Endothelial cell of umbilical vein (primary cell): ENCODE measurements at regions not wholly inside any gene's neighbourhood (a gene's known extent, or its start where the extent isn't known, plus 50 kb on each side); places are given as distances from the start of the nearest gene placed in this dataset.

Experiments
- BruUV-seq: library from RNA; stranded (reverse); fragments of 400-500 nt; replicated peaks from 2 replicates; lab custom pipeline; 2021; lab: Mats Ljungman, UMichigan
- CTCF ChIA-PET: fragments of 300-600, 350-600 bp; sonication (Branson Sonifier 250); formaldehyde crosslinking; loops from one replicate; lab custom pipeline; 2021; ENCODE audit warnings: antibody characterized with exemption, inconsistent platforms; lab: Charles Lee
- POLR2A ChIA-PET: fragments of 300-600, 350-600 bp; sonication (Branson Sonifier 250); formaldehyde crosslinking; loops from one replicate; lab custom pipeline; 2021; ENCODE audit warnings: antibody characterized with exemption, inconsistent platforms; lab: Charles Lee
- DNase-seq: peaks from one replicate; pipeline ENCODE4 v3.0.0-alpha.2; 2011; ENCODE audit warnings: low read depth, low spot score
- FAIRE-seq: peaks from 2 replicates; lab custom pipeline; 2011; peaks lifted over from hg19 to GRCh38; lab: Jason Lieb, UNC
- H2AFZ ChIP-seq: 2 replicates; pipeline ENCODE4 v1.6.0; 2012; ENCODE audit warnings: low read depth, low read length, control low read depth, inconsistent platforms
- H3K27ac ChIP-seq: 2 replicates; pipeline ENCODE4 v1.5.1; 2011; ENCODE audit warnings: low read depth, mild to moderate bottlenecking, control low read depth, low read length, moderate library complexity; ENCODE audit not compliant: insufficient read depth
- H3K27me3 ChIP-seq, 2 experiments: 2 replicates each; pipeline versions ENCODE4 v1.6.0 to v1.6.1; 2011; ENCODE audit warnings: low read length in 2 of 2, mixed read lengths in 1 of 2; ENCODE audit not compliant: control insufficient read depth in 2 of 2, insufficient read depth in 2 of 2
- H3K36me3 ChIP-seq, 2 experiments: 2 replicates in 1 of 2; 3 replicates in 1 of 2; pipeline ENCODE4 v1.5.1; 2011; ENCODE audit warnings: low read length in 2 of 2, mild to moderate bottlenecking in 1 of 2, moderate library complexity in 1 of 2; ENCODE audit not compliant: control insufficient read depth in 2 of 2, insufficient read depth in 2 of 2; ENCODE audit errors: extremely low read depth in 1 of 2
- H3K4me1 ChIP-seq: 3 replicates; pipeline ENCODE4 v1.5.1; 2011; ENCODE audit warnings: mild to moderate bottlenecking, low read length; ENCODE audit not compliant: control insufficient read depth, insufficient read depth; ENCODE audit errors: extremely low read depth
- H3K4me2 ChIP-seq: 2 replicates; pipeline ENCODE4 v1.6.1; 2011; ENCODE audit warnings: low read length, control low read depth, mixed read lengths; ENCODE audit not compliant: insufficient read depth
- H3K4me3 ChIP-seq, 3 experiments: fragments of 200-600 bp in 1 of 3; sonication (generic), shearing (Covaris generic) in 1 of 3; replicated peaks in 1 of 3; 2 replicates each; pipeline ENCODE4 v1.5.1; 2011 to 2016; ENCODE audit warnings: control low read depth in 3 of 3, low read length in 3 of 3, mild to moderate bottlenecking in 2 of 3, inconsistent platforms in 1 of 3, low read depth in 1 of 3, moderate library complexity in 1 of 3; ENCODE audit not compliant: insufficient read depth in 1 of 3
- H3K79me2 ChIP-seq: 2 replicates; pipeline ENCODE4 v1.6.0; 2012; ENCODE audit warnings: low read length, inconsistent platforms; ENCODE audit not compliant: control insufficient read depth, insufficient read depth
- H3K9ac ChIP-seq: replicated peaks from 2 replicates; pipeline ENCODE3; 2011; ENCODE audit warnings: low read length, control low read depth; ENCODE audit not compliant: insufficient read depth; ENCODE audit errors: extremely low read depth
- H3K9me1 ChIP-seq: replicated peaks from 3 replicates; pipeline ENCODE4 v1.6.0; 2011; ENCODE audit warnings: mild to moderate bottlenecking, low read length; ENCODE audit not compliant: control insufficient read depth, insufficient read depth; ENCODE audit errors: extremely low read depth
- H3K9me3 ChIP-seq: replicated peaks from 2 replicates; pipeline ENCODE4 v1.5.1; 2012; ENCODE audit warnings: low read length, inconsistent platforms; ENCODE audit not compliant: control insufficient read depth, insufficient read depth
- H4K20me1 ChIP-seq: replicated peaks from 2 replicates; pipeline ENCODE3; 2011; ENCODE audit warnings: mild to moderate bottlenecking, low read length; ENCODE audit not compliant: control insufficient read depth, insufficient read depth; ENCODE audit errors: extremely low read depth
- CTCF ChIP-seq, 2 donors: IDR thresholded peaks; 1 replicate in 1 of 2; 2 replicates in 1 of 2; pipeline ENCODE4 v1.5.1; 2011; ENCODE audit warnings: low read length in 2 of 2, mild to moderate bottlenecking in 2 of 2, moderate library complexity in 2 of 2, control low read depth in 1 of 2, inconsistent platforms in 1 of 2, low read depth in 1 of 2; ENCODE audit not compliant: insufficient read depth in 1 of 2; ENCODE audit errors: extremely low read depth in 1 of 2
- EZH2 ChIP-seq: IDR thresholded peaks from 2 replicates; pipeline ENCODE4 v1.6.1; 2012; ENCODE audit warnings: borderline replicate concordance, low read depth, mild to moderate bottlenecking, moderate library complexity, low read length, inconsistent platforms; ENCODE audit not compliant: severe bottlenecking
- FOS ChIP-seq: IDR thresholded peaks from 2 replicates; pipeline ENCODE4 v1.6.1; 2011; ENCODE audit warnings: mild to moderate bottlenecking, low read length, moderate library complexity, borderline replicate concordance; ENCODE audit not compliant: insufficient read depth
- GATA2 ChIP-seq: IDR thresholded peaks from 2 replicates; pipeline ENCODE4 v1.7.0; 2011; ENCODE audit warnings: low read depth, mild to moderate bottlenecking, moderate library complexity, mixed read lengths, low read length; ENCODE audit not compliant: insufficient read length, insufficient read depth
- JUN ChIP-seq: IDR thresholded peaks from 2 replicates; pipeline ENCODE4 v1.6.1; 2011; ENCODE audit warnings: borderline replicate concordance, low read depth; ENCODE audit not compliant: insufficient read length, insufficient read depth
- MAX ChIP-seq: IDR thresholded peaks from 2 replicates; pipeline ENCODE4 v1.6.1; 2011; ENCODE audit not compliant: insufficient read depth, insufficient read length
- MYC ChIP-seq: IDR thresholded peaks from one replicate; pipeline ENCODE4 v1.6.1; 2011; ENCODE audit warnings: mild to moderate bottlenecking, low read depth, low read length
- POLR2A ChIP-seq: IDR thresholded peaks from 2 replicates; pipeline ENCODE4 v1.6.1; 2012; ENCODE audit warnings: low read depth, mild to moderate bottlenecking, control low read depth, low read length
- dilution Hi-C: fragments of 300-500 bp; cut with MboI; formaldehyde crosslinking; loops from one replicate; pipeline ENCODE4 v1.15.0; 2019; ENCODE audit warnings: low sequenced_read_pairs; ENCODE audit not compliant: extremely low pct_ligation_motif_present
- intact Hi-C: fragments of 100-400 bp; cut with micrococcal nuclease; formaldehyde crosslinking; loops from one replicate; pipeline ENCODE4 v1.10.0; 2022

- Histone ChIP-seq H2AFZ (no peak overlapping the region), H3K9me1 (no peaks in the 10 kb centered on the region), H3K4me2 (no peak overlapping the region), H3K4me1 (no peaks in the 10 kb centered on the region), H3K9me3 (no peaks in the 10 kb centered on the region), H3K4me3 (no peak overlapping the region), H4K20me1 (no peaks in the 10 kb centered on the region), H3K36me3 (no peaks in the 10 kb centered on the region), H3K9ac (no peak overlapping the region), H3K27me3 (no peaks in the 10 kb centered on the region), H3K27ac (no peak overlapping the region), H3K79me2 (no peaks in the 10 kb centered on the region)
- ChIA-PET CTCF (no interaction called here), POLR2A (no interaction called here)
- no peak for DNase-seq
- dilution Hi-C loops = no loop called here
- intact Hi-C loops = no loop called here
- BruUV-seq = no TSS peak
- TF ChIP-seq GATA2 (no peak), MAX (no peak), POLR2A (no peak), JUN (no peak), MYC (no peak), EZH2 (no peak)
- no peak for FAIRE-seq
Measured at GRCh38 chr6:141953072-141953471, 179.7 kb upstream of the GJE1 start.

GRCh38 chr6:141946502-141946901 lies 186.2 kb upstream of the GJE1 start:
- H3K9me1 ChIP-seq = no peaks in the 10 kb centered on the region
- H3K4me2 ChIP-seq = no peak overlapping the region
- no peak overlapping the region for H3K27ac ChIP-seq
- H3K9me3 ChIP-seq = no peaks in the 10 kb centered on the region
- TF ChIP-seq CTCF (IDR thresholded peaks at IDR 0.05; ENCODE audit: extremely low read depth in 1 of 2, insufficient read depth in 1 of 2, low read depth in 1 of 2, low read length in 2 of 2) (no peak), EZH2 (no peak), MYC (no peak), GATA2 (no peak), JUN (no peak), MAX (no peak), FOS (no peak), POLR2A (no peak)
- no peak overlapping the region for H2AFZ ChIP-seq
- no peaks in the 10 kb centered on the region for H4K20me1 ChIP-seq
- dilution Hi-C loops = no loop called here
- no peaks in the 10 kb centered on the region for H3K36me3 ChIP-seq
- H3K4me3 ChIP-seq = no peak overlapping the region
- BruUV-seq = no TSS peak
- H3K27me3 ChIP-seq = no peaks in the 10 kb centered on the region
- ChIA-PET POLR2A (no interaction called here), CTCF (no interaction called here)
- no peaks in the 10 kb centered on the region for H3K79me2 ChIP-seq
- no peak overlapping the region for H3K9ac ChIP-seq
- intact Hi-C loops = no loop called here
- no peak for FAIRE-seq
- H3K4me1 ChIP-seq = no peaks in the 10 kb centered on the region
- DNase-seq = no peak
